HG02571 (cell line): ENCODE measurements at regions not wholly inside any gene's neighbourhood (a gene's known extent, or its start where the extent isn't known, plus 50 kb on each side); places are given as distances from the start of the nearest gene placed in this dataset.
A peak's percentile ranks its signal among the peaks of the same experiment; 100 is the strongest.
"Not testable (repeated sequence)": the region's sequence is repeated elsewhere in the genome, so short reads cannot be mapped to it uniquely, and the experiment has no call there.

Experiments
- ATAC-seq: cut with Tn5 transposase; IDR thresholded peaks from one replicate; pipeline ENCODE4 v1.9.1; 2021; ENCODE audit warnings: mild to moderate bottlenecking, moderate library complexity; ENCODE audit not compliant: unreplicated experiment

DNA sequence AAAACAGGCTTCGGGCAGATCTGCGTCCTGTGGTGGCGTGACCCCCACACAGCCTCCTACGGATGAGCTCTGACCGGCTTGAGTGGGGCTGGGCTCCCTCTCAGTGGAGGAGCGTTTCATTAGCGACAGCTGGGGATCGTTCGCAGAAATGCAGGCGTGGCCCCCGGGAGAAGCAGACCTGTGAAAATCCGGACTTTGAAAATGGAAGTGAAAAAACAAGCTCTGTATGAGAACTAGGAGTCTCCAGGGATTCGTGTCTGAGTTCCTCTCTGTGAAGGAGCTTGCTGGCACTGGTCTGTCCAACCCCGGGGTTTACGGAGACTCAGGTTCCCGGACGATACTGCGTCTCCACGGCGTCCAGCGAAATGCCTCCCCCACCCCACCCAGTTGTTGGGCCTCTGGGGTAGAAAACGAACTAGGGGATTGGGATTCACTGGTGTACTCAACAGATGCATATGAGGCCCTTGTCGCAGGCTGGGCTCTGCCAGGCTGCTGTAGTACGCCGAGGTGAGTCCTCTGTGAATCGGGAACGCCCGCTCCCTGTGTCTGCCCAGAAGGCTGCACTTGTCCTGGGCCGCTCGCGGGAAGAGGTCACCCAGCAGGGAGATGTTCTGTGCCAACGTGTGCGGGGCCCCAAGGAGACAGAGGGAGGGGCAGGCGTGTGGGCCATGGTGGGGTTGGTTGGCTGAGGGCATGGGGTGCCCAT lies 119.7 kb upstream of the ZNF469 start:
- ATAC-seq: not testable (repeated sequence)

DNA sequence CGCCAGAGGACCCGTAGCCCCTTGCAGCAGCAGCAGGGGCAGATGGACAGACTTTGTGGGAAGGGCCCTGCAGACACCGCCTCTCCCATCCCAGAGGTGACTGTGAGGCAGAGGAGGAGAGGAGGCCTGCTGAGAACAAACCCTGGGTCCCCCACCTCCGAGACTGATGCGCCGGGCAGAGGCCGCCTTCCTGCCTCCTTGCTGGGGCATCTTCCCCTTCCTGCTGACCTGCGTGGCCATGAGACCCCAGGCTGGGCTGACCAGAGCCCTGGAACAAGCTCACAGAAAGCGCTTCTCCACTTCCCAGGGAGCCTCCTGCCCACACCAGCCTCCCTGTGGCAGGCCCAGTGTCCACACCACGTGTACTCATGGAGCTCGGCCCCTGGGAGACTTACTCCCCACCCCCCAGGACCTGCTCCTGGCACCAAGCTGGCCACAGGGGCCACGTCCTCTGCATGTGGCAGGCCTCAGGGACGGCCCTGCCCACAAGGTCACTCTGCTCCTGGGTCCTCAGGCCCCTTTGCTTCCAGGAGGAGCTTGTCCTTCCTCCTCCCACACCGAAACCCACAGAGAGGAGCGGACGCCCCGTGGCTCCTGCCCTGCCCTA lies 119.0 kb upstream of the ZNF469 start:
- not testable (repeated sequence) for ATAC-seq

DNA sequence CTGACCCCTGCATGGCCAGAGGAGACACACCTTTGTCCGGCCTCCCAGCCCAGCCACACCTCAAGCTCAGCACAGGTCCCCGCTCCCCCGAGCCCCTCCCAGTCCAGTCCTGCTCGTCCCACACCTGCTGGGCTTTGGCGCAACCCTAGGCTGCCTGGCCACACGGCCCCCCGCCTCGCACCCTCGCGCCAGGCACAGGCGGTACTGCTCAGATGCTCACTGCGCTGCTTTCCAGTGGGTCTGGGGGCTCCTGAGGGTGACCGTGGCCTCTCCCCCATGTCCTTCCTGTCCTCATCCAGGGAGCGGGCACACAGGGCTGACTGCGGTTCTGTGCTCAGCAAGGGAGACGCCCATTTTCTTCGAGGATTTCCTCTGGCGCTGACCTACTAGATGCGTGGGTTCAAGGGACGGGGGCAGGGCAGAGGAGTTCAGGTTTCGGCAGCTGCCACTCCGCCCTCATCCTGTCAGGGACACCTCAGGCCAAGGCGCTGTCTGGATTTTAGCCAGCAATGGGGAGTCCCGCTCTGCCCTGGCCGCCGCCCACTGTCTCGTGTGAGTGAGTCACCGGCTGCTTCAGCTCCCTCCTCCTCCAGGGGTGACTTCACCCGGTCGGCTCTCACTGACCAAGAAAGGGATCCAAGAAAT lies 118.0 kb upstream of the ZNF469 start:
- ATAC-seq: peak; percentile 81

DNA sequence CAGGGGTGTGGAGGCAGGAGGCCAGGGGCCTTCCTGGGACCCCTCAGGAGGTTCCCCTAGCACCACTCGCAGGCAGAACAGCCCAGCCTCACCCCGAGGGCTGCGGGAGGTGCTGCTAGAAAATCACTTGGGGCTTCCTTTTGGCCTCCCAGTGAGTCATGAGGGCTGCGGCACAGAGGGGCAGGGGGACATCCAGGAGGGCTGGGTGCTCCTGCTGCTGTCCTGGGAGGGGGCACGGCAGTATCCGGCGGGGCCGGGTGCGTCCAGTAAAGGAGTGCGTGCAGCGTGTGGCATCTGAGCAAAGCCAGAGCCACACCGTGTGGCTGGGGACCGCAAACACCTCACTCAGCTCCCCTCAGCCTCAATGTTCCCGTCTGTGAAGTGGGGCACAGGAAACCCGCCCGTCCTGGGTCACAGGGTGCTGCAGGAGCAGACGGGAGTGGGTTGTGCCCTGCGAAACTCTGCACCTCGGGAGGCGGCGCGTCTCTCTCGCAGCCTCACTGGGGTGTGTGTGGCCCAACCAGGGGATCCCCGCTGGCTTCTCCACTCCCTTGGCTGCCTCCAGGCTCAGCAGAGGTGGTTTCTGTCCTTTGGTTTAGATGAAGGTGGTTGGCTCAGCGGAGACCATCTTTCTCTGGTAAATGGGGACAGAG lies 117.3 kb upstream of the ZNF469 start:
- ATAC-seq: peak; percentile 21

DNA sequence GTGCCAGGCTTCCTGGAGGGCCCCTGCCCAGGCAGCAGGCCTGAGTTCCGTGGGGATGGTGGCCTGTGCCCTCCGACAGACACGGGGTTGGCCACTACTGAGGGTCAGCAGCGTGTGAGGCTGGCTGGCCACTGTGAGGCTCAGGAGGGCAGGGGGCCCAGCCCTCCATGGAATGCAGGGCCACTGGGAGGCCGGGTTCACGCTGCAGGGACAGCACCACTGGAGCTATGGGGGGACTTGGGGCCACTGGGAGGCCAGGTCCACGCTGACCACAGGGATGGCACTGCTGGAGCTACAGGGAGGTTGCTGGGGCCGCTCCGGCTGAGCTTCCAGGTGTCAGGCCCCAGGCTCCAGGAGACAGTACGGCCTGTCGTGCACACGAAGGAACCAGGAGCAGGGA lies 116.7 kb upstream of the ZNF469 start:
- ATAC-seq: not testable (repeated sequence)

DNA sequence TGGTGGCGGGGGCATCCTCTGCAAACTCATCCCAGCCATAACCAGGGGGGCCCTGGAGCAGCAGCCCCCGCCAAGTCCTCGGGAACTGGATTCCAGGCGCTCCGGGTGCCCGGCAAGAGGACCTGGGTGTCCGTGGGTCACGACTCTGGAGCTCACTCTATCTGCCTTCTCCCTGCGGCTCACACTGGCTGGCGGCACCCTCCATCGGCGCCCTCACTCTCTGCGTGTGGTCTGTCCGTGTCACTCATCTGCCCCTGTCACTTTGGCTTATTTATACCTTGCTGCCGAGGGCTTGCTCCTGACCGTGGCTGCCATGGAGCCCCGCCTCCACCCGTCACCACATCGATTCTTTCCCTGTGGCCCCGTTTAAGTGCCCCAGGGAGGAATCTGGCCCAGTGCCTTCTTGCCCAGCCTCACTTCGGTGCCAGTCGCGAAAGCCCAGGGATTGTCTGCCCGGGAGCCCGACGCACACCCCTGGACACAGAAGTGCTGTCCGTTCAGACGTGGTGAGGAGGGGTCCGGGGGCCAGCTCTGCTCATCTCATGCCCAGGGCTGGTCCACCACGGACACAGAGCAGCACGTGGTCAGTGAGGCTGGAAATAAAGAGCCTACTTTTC lies 115.7 kb upstream of the ZNF469 start:
- ATAC-seq: not testable (repeated sequence)

DNA sequence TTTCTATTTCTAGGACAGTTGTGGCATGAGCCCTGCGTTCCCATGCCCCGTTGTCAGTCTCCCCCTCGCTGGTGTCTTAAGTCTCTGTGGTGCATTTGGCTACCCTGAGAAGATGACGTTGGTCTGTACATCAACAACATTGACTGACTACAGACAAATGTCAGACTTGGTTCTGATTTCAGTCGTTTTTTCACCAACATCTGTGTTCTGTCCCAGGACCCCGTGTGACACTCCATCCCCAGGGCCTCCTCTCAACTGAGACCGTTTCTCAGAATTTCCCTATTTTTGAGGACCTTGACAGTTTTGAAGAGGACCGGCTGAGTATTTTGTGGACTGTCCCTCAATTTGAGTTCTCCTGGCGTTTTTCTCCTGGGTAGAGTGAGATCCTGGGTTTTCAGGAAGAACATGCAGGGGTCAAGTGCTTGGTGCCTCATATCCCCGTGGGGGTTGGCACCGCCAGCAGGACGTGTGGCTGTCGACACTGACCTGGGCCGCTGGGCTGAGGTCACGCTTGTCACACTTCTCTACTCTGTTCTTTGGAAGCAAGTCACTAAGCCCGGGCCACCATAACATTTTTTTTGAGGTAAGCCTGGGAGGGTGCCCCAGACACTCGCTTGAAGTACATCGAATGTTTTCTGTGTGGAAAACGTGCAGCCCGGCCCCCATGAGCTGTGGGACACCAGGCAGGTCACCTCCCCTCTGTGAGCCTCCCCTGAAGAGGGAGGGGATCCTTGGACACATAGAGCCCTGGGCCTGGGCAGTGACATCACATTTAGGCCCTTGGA lies 114.4 kb upstream of the ZNF469 start:
- not testable (repeated sequence) for ATAC-seq

DNA sequence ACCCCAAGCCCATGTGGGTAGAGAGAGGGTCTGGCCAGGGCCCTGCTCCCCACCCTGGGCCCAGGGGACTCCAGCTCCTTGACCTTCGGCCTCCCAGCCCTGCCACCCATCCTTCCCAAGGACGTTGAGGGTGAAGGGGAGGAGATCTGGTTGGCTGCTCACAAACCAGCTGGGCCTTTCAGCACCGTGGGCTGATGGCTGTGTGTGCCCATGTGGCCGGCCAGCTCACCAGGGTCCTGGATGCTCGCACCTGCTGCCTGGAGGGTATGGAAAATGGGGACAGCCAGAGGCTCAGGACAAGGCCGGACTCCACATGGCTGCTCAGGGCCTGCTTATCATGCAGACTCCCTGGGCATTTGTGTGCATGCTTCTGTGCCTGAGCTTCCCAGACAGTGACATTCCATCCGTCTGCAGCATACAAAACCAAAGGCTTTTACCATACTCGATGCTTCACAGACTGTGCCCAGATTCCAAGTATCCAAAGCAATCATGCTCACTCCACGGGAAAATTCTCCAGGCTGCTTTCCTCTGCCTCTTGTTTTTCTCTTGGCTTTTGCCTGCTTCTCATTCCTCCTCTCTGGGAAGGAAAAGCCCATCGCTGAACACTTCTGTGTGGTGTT lies 112.5 kb upstream of the ZNF469 start:
- ATAC-seq: not testable (repeated sequence)

DNA sequence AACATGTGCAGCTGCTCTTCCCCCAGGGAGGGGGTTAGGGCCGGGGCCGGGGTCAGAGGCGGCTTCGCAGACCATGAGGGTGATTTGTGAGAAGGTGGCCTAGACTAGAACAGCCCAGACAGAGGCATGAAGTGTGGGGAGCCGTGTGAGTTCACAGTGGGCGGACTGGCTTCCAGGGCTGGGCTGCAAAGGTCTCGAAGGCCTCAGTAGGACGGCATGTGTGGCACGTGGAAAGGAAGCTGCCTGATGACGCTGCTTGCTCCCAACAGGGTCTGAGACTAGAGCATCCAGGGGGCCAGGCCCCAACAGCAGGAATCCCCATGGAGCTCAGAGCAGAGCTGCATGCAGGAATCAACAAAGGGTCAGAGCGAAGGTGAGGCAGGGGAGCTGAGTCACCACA lies 111.5 kb upstream of the ZNF469 start:
- ATAC-seq: not testable (repeated sequence)

DNA sequence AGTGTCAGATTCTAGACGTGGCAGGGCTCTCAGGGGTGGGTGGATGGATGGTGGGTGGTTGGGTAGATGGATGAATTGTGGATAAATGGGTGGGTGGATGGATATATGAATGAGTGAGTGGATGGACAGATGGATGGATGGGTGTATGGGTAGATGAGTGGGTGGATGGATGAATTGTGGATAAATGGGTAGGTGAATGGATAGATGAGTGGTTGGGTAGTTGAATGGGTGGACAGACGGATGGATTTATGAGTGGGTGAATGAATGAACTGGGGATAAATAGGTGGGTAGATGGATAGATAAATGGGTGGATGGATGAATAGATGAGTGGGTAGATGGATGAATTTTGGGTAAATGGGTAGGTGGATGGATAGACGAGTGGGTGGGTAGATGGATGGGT lies 111.0 kb upstream of the ZNF469 start:
- not testable (repeated sequence) for ATAC-seq

DNA sequence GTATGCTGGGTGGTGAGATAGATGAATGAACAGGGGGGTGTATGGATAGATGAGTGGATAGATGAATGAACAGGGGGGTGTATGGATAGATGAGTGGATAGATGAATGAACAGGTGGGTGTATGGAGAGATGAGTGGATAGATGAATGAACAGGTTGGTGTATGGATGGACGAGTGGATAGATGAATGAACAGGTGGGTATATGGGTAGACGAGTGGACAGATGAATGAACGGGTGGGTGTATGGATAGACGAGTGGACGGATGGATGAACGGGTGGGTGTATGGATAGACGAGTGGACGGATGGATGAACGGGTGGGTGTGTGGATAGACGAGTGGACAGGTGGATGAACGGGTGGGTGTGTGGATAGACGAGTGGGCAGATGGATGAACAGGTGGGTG lies 110.3 kb upstream of the ZNF469 start:
- not testable (repeated sequence) for ATAC-seq

DNA sequence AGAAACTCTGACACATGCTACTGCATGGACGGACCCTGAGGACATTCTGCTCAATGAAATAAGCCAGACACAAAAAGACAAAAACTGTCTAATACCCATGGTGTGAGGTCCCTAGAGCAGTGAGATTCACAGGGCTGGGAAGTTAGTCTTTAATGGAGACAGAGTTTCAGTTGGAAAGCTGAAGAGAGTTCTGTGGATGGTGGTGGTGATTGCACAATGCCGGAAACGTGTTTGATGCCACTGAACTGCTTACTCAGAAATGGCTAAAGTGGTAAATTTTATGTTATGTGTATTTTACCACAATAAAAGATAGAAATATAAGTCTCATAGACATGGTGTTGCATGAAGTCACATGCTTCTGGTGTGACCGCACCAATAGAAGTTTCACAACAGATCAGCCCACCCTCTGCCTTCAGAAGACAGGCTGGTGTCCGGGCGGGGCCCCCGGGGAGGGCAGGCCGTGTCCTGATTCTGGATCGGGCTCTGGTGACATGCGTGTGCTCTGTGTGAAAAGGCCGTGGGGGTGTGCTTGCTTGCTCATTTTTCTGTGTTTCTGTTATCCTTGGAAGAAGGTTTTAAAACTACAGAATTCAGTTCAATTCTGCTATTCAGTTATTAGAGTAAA lies 108.5 kb upstream of the ZNF469 start:
- not testable (repeated sequence) for ATAC-seq

DNA sequence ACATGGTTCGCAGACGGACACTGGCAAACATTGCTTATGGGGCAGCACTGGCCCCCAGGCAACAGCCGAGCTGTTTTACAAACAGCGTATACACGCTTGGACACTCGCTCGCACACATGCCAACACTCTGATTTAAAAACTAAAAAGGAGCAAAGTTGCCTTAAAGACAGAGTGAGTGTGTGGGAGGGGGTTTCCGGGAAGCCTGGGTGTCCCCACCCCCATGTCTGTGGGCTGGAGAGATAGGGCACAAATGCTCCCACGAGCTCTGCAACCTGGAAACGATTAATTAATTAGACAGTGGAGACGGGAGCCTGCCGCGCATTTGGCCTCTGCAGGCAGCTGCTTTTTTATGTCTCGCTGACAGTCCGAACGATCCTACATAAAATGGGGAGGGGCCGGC lies 107.9 kb upstream of the ZNF469 start:
- ATAC-seq: no peak

DNA sequence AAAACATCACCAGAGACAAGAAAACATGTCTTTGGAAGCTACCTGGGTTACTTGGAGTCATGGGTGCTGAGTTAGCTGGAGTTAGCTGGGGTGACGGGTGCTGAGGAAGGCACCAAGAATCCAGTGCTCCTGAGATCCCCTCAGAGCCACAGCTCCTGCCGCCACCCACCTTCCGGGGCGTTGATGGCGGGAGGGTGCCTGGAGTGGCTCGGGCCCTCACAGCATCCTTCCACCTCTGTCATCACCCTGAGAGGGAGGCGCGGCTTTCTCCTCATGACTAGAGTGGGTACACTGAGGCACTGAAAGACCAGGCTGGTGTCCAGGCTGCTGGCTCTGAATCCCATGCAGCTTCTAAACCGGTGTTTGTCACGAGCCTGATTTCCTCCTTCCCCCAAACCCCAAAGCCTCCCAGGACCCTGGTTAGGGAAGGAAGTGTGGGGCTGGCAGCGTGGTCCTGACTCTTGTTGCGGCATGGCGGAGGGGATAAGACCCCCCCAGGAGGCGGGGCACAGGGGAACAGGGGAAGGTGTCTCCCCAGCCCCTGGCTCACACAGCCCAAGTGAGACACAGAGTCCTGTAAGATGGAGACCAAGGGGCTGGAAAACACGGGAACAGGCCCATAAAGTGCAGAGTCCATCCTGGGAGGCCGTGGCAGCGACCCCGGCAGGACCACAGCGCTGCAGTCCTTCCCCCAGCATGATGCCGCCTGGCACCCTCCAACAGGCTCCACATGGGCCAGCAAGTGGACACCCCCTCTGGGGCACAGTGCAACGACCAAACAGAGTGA lies 107.2 kb upstream of the ZNF469 start:
- not testable (repeated sequence) for ATAC-seq

DNA sequence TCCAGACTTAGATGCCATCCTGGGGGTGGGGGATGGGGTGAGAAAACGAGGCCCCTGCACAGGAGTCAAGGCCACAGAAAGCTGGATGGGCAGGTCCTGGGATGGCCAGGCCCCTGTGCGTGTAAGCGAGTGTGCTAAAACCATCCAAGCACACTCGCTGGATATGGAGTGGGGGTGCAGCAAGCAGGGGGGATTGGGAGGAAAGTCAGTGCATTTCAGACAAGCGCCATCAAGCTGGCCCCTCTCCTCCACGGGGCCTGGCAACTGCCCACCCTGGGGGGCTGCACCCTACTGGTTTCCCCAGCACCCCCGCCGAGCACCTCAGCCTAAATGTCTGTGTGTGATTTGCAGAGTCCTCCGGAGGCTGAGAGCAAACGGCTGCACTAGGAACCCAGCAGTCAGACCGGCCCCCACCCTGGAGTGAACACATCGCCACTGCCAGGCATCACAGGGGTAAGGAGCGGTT lies 106.6 kb upstream of the ZNF469 start:
- ATAC-seq: not testable (repeated sequence)

DNA sequence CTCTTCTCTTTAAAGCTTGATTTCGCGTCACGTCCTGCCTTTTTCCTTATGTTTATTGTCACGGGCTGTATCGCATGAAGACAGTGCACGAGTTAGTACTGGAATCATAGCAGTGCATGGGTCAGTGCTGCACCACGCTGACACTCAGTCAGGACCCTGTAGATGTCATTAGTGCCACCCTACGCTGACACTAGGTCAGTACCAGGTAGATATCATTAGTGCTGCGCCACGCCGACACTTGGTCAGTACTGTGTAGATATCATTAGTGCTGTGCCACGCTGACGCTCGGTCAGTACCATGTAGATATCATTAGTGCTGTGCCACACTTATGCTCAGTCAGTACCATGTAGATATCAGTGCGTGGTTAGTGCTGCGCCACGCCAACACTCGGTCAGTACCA lies 106.2 kb upstream of the ZNF469 start:
- ATAC-seq: no peak

DNA sequence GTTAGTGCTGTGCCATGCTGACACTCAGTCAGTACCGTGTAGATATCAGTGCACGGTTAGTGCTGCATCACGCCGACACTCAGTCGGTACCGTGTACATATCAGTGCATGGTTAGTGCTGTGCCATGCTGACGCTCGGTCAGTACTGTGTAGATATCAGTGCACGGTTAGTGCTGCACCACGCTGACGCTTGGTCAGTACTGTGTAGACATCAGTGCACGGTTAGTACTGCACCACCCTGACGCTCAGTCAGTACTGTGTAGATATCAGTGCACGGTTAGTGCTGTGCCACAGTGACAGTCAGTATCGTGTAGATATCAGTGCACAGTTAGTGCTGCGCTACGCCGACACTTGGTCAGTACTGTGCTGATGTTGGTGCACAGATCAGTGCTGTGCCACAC lies 102.8 kb upstream of the ZNF469 start:
- ATAC-seq: no peak

DNA sequence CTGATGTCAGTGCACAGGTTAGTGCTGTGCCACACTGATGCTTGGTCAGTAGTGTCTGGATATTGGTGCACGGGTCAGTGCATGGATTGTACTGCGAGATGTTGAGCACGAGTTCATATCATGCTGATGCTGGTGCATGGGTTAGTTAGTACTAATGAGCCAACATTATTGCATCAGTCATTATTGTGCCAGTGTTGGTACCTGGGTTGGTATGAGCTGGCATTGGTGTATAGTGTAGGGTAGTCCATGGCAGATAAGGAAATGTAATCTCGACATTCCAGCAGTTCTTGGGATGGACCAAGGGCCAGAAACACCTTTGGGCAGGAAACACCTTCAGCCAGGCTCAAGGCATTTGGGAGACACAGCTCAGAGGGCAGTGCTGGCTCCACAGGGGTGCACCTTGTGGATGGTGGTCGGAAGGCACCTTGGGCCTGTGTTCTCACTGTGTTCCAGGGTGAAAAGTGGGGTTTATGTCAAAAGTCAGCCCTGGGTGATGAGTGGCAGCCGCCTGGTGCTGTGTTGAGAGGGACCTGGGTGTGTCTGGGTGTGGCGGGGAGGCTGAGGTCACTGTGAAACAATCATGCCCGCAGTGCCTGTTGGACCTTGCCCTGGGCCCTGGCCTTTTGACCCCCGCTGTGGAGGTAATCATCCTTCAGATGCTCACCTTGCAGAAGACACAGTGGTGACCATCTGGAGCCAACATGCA lies 100.7 kb upstream of the ZNF469 start:
- no peak for ATAC-seq
